ENCODE measurements at regions not wholly inside any gene's neighbourhood (a gene's known extent, or its start where the extent isn't known, plus 50 kb on each side); places are given as distances from the start of the nearest gene placed in this dataset.
"Not testable (repeated sequence)": the region's sequence is repeated elsewhere in the genome, so short reads cannot be mapped to it uniquely, and the experiment has no call there.

DNA sequence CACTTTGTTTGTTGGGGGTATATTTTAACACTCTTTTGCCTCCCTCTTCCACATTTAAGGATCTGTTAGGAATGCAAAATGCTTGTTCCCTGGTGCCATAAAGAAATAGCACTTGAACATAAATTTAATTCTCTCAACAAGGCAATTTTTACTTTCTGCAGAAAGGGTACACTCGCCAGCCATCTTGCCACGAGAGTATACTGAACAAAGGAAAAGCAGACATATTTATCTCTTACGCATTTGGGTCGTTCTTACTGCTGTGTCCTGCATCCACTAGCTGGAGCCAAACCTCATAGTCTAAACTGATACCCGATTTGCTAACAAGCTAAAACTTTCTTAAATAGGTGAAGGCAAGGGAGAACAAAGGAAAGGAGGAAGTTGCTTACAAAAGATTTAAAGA is 129.5 kb downstream of the B3GNT2 start:
- no peak for DNase-seq

DNA sequence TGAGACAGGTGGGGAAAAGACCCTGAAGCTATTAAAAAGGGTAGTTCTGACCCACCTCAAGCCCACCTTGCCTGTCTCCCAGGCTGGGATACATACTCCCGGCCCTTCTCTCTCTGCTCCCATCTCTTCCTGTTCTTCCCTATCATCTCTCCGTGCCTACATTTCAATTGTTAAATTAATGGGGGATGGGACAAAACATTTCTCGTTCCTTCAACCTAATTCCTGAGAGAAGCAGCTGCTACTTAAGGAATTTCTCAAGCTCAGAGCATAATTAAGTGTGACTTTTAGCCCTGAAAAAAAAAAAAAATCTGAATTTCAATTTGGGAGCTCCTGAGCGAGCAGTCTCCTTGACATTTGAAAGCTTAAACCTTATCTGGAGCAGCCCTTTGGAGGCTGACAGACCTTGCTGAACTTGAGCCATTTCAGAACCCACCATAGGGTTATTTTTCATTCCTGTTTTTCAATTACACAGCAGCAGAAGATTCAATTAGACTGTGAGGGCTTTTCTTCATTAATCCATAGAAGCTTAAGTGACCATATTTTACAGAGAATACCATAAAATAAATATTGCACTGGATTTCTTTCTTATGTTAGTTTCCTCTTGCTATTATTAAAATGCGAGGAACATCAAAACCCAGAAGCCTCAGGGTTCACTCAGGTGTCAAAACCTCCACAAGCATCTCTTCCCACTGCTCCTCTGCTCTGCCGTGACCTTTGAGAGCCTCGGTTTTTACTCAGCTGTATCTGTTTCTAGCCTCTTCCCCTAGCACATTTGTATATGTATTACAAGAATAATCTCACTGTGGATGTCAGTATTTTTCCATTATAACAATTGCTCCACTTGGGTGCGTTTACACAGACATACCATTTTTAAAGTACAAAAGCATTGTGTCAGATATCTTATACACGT is 125.7 kb downstream of the B3GNT2 start:
- no peak for DNase-seq

DNA sequence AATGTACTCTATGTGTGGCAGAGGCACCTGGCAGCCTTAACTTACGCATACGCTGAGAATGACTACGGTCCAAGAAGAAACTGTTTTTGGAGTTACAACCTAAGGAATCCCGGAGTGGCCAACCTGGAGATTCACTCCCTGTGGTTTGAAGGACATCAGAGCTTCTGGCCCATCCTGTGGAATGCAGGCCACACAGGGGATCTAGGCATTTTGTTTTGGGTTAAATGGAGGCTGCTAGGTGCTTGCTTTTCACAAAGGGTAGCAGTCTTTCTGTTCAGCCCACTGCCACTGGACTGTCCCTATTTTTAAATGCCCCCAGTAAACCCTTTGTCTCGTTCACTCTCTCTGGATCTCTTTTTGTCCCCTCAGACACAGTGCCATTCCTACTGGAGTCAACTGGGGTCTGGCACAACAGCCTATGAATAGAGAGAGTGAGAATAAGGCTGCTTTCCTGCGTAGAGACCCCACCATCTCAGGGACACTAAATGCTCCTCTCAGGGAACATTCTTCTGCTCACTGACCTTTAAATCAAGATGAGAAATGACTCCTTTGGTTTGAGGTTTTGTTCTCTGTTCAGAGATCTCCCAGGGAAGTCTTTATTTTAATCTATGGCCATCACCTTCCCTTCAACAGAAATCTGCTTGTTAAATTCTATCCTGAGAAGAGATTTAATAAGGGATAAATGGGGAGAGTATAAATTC is 124.9 kb downstream of the B3GNT2 start:
- no peak for DNase-seq

DNA sequence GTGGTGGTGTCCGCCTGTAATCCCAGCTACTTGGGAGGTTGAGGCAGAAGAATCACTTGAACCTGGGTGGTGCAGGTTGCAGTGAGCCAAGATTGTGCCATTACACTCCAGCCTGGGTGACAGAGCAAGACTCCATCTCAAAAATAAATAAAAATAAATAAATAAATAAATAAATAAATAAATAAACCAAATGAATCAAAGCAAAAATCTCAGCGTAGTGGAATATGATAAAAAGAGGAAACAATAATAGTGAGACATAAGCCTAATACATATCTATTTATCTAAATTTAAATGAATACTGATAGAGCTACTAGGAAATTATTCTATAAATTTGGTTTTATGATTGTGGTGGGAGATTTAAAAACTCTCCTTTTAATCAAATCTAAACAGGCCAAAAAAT is 124.2 kb downstream of the B3GNT2 start:
- not testable (repeated sequence) for DNase-seq

DNA sequence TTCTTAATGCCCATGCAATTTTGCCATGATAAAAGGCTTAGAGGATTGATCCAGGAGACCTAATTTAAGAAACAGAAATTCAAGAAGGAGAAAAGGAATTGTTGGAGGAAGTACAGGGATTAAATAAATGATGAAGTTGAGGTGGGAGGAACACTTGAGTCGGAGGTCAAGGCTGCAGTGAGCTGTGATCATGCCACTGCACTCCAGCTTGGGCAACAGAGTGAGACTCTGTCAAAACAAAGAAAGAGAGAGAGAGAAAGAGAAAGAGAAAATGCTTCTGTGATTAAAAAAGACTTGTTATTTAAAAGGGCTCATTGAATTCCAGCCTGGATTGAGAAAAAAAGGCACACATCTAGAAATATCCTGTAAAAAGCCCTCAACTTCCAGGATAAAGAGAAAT is 123.2 kb downstream of the B3GNT2 start:
- DNase-seq, result no peak

DNA sequence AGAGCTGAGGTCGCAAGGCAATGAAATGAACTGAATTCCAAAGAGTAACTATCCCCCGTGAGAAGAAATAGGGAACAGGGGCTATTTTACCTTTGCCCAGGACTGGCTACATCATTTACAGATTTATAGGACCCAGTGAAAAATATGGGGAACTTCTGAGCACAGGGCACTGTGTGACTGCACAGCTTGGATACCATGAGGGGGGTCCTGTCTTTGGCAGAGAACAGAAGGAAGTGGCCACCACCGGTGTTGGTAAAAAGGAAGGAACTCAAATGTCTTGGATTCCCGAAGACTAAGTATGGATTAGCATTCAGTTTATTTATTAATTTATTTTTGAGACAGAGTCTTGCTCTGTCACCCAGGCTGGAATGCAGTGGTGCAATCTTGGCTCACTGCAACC is 119.6 kb downstream of the B3GNT2 start:
- no peak for DNase-seq

DNA sequence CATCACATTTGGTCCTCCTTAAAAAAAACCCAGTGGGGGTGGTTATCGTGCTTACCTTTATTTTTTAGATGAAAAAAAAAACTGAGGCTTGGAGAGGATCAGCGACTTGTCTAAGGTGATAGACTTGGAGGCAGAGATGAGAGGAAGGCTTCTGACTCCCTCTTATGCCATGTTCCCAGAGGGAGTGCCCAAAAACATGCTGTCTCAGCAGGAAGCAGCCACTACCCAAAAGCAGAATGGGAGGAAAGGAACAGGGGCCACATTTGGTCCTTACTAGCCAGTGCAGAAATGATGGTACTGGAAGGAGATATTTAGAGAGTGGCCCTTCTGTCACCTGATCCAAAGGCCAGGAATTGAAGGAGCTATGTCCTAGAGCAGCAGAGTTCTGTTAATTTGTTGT is 118.4 kb downstream of the B3GNT2 start:
- DNase-seq, result no peak

DNA sequence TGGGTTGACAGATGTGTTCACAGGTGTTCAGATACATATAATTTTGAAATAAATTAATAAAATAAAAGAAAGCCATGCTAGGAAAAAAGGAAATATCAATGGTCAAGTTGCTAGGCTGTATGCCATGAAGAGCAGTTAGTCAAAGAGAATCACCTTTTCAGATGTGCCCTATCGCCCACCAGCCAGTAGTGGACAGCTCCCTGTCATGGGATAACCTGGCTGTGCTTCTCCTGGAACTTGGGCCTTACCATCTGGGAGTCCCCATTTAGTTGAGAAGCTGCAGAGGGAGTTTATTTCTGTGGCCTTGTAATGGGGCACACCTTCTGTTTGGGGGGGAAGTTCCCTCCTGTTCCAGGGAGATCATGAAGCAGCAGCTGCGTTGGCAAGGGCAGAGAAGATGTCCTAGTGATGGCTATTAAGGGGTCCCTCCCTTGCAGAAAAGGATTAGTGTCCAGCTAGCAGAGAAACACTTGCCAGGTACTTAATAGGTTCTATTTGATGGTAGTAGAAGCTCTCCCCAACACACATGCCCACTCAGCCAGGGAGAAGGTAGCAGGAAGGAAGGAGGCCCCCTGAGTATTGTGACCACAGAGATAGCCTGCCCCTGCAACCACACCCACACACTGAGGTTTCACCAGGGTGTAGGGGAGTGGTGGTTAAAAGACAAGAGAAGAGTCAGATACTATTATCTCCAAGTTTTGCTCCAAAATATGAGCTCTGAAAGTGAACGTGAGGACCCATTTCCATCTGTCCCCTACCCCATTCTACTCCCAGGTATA is 117.7 kb downstream of the B3GNT2 start:
- DNase-seq, result no peak

DNA sequence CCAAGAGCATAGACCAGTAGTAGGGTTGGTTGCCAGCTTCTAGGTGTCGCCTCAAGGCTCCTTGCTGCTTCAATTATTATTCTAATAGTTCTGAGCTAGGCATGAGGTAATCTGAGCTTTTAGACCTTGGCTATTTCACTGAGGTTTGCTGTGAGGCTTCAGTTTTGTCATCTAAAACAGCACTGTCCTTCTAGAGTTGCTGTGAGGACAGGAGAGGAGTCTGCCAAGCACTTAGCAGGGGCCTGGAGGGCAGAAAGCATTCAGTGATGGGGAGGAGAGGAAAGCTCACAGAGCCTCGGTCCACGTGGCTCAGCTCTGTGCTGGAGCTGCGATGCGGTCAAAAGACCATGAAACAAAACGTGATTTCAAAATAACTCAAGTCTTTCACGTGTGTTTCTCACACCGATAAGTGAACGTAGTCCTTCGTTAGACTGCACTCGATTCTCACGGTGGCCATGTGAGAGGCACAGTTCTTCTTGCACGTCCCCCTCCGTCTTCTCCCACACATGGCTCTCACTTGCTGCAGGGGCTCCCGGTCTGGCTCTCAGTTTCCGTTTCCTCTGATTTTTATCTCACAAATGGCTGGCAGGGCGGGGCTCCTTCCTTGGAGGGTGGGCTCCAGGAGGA is 113.7 kb downstream of the B3GNT2 start:
- DNase-seq, result no peak

DNA sequence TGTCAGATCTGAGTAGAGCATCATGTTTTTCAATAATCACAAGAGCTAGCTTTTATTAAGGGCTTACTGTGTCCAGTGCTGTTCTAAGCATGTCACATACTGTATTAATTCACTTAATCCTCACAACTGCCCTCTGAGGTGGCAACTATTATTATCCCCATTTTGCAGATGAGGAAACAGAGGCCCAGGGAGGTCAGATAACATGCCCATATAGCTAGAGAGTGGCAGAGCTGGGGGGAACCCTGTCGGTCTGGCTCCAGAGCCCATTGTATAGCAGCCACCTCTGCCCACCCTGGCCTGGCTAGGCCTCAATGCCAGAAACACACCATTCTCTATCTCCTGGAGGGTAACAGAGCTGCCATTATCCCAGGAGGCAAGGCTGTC is 113.2 kb downstream of the B3GNT2 start:
- DNase-seq, result no peak

DNA sequence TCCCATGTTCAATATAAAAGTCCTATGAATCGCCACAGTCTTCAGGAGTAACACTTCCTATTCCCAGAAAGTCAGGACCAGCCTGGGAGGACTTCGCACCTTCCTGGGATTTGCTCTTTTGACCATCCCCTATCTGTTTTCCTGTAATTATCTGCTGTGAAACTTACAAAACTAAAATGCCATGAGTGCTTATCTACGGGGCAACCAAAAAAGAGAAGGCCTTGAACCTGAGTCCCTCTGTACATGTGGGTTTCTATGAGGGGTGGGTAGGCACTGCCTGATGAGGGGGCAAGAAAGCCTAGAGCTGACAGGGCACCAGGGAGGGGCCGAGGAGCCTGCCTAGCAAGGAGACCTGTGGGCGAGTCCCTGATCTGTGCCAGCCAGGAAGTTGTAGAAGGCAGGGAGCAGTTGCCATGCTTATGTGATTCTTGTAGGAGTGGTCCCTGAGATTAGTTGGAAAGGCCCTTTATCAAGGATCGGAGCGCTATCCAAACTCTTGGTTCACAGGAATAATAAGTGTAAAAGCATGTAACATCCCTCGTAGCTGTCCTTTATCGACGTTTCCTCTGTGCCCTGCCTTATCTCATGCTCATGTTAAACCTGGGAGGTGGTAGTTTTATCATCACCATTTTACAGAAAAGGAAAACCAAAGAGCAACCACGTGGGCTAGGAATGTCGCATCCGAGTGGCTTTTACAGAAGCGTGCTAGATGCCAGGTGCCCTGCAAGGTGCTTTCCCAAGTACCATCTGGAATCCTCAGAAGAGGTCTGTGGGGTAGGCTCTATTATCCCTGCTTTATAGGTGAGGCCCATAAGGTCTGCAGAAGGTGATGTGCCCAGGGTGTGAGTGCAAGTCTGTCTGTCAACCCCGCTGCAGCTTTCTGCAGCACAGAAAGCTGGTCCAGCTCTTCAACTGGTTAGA is 111.8 kb downstream of the B3GNT2 start:
- no peak for DNase-seq

DNA sequence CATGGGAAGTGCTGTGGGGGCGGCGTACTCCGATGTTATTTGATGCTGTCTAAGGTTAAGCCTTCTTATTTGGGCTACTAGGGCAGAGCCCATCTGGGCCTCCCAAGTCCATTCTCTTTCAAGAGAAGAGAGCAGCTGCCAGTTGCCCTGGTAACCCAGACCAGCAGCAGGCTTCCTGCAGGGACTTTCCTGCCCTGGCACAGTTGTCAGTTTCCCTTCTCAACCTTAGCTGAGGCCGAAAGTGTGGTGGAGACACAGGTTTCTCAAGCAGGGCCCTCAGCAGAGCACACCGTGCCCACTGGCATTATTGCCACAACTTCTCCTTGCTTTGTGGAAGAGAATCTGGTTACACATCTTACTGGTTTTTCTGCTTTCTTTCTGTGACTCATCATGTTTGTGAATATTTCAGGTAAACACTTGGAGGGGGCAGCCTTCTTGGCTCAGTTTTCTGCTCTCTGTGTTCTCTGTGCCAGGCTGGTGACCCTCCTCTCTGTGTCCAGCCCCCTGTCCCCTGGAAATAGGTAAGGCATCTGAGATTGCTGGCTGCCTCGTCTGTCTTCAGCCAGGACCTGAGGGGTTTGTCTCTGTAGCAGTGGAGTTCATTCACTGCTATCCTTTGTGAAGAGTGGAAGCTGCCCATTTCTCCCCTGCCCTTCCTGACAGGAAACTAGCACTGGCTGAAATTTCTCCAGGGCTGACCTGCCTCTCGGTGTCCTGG is 111.0 kb downstream of the B3GNT2 start:
- no peak for DNase-seq

DNA sequence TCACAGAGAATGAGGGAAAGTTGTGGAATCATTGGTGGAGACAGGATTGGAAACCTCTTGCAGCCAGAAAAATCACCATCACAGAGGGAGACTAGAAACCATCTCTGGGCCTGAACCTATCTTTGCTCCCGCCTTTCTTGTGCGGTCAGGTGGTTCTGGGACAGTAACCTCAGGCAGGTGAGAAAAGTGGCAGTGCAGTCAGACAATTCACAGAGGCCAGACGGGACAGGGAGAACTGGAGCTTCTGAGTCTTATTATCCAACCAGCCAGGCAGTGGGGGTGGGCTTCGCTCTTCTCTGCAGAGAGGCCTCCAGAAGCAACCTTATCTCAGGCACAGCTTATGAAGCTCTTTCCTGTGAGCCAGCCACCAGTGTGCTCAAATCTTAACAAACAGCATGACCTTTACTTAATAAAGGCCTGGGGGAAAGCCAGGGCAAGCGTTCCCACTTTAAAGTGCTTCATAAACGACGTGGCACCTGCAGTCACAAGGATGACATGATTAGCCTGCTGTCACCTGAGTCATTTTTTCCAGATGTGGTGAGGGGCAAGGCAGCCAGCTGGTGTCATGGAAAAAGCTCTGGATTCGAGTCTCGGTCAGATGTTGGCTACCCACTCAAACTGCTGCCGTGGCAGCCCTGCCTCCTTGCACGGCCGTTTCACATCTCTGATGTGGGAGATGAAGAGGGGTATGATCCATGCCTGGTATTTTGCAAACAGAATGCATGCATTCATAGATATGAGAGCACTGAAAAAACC is 109.7 kb downstream of the B3GNT2 start:
- no peak for DNase-seq

DNA sequence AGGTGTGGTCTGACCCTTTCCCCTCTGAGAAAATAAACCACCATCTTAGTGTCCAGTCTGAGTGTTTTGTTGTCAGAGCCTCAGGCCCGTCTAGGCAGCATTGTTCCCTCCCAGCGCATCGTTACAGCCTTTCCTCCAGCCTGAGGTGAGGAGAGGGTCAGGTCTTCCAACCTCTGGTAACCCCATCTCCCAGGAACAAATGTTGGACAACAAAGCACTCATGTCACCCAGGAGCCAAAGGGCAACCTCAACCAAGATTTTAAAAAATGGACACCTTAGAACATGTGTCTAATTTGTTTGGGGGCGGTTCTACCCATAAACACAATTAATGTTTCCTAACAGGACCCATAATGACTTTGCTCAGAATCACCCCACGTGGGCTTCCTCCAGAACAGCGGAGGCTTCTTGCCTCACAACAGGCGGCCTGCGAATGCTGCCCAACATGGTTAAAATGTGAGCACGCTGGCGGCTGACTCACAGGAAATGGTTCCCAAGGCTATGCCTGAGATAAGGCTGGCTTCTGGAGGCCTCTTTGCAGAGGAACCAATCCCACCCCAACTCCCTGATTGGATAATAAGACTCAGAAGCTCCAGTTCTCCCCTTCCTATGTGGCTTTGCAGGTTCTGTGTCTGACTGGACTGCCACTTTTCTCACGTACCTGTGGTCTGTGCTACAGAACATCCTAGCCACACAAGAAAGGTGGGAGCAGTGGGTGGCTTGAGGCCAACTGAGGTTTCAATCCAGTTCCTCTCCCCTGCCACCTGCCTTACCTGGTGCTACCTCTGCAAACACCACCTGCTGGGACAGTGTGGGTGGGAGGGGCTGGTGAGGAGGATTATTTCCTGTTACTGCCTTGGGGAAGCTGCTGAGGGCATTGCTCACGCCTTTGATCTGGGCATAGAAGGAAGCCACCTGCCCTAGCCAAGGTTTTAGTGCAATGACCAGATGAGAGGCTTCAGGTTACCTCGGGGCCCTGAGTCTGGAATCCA is 108.8 kb downstream of the B3GNT2 start:
- DNase-seq, result peak; percentile 25

DNA sequence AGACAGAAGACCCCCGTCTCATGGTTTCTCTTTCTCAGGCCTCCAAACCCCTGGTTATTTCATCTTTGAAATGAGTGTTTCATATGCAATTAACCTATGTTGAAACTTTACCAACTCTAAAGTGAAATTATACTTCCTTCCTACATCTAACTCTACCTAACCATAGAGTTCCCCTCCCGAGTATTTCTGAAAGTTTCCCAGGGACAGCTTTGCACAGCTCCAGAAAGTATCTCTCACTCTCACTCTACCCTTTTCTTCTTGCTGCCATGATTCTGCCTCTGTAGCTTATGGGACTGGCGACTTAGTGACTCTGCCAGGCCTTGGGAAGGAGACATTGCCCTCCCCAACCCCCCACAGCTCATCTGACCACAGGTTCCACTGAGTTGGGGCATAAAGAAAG is 107.9 kb downstream of the B3GNT2 start:
- DNase-seq, result no peak

DNA sequence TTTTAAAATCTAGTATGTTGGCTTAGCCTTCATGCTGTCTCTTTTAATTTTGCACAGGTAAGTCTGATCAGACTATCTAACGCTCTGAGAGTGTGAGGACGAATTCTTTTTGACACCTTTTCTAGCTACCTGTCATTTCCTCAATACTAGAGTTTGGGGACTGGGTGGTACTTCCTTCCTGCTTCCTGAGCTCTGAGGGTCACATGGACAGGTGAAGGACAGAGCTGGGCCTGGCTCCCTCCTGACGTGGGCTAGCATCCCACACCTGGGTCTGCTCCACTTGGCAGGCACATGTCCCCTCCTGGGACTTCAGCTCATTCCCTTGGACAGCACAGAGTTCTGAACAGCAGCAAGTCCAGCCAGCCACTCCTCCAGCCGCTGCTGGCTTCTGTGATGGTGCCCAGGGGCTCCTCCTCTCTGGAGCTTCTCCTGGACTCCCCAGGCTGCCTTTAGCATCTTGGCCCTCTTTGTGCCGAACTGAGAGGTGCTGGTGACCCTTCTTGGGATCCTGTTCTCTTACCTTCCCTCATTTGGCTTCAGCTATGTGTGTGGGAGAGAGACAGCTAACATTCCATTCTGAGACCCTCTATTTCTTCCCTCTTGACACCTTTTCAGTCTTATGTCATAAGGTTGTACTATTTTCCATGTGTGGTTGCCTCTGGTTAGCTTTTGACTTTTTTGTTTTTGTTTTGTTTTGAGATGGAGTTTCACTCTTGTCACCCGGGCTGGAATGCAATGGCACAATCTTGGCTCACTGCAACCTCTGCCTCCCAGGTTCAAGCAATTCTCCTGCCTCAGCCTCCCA is 106.9 kb downstream of the B3GNT2 start:
- no peak for DNase-seq

DNA sequence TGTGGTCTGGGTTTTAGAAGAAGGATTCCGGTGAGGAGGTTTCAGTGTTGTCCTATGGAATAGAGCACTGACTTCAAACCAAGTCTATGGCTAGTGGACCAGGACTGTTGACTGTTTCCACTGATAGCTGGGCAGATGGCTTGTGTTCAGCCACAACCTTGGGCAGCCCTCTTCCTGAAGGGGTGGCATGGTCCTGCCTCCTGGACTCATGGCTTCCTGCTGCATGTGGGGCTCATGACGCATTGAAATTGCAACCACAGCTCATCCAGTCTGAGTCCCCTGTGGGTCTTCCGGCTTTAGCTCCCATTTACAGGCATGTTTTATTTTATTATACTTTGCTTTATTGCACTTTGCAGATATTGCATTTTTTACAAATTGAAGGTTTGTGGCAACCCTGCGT is 105.0 kb downstream of the B3GNT2 start:
- no peak for DNase-seq

DNA sequence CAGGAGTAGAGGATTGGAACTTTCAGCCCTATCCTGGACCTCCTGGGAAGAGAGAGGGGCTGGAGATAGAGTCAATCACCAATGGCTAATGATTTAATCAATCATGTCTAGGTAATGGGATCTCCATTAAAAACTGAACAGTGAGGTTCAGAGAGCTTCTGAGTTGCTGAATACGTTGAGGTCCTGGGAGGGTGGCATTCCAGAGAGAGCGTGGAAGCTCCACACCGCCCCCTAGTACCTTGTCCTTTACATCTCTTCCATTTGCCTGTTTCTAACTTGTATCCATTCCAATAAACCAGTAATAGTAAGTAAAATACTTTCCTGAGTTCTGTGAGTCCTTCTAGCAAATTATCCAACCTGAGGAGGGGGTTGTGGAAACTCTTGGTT is 101.7 kb downstream of the B3GNT2 start:
- DNase-seq, result no peak
